T-cell (primary cell): ENCODE measurements at regions not wholly inside any gene's neighbourhood (a gene's known extent, or its start where the extent isn't known, plus 50 kb on each side); places are given as distances from the start of the nearest gene placed in this dataset.

ENCODE experiments used
- ATAC-seq, 4 experiments: fragments of 200-7000 bp in 3 of 4; fragments of 150-1000 bp in 1 of 4; cut with Tn5 transposase; replicated peaks in 1 of 4; 1 replicate in 3 of 4; 2 replicates in 1 of 4; pipeline ENCODE4 v1.10.0; 2021; ENCODE audit warnings: moderate library complexity in 3 of 4, mild to moderate bottlenecking in 2 of 4, moderate number of reproducible peaks in 1 of 4
- CTCF ChIA-PET, 2 donors: fragments of 300-600 bp; sonication (Branson Sonifier 250); formaldehyde crosslinking; loops; one replicate each; lab custom pipeline; 2022; ENCODE audit warnings: antibody characterized with exemption in 2 of 2; lab: Charles Lee
- POLR2A ChIA-PET, 2 donors: fragments of 300-600 bp; sonication (Branson Sonifier 250); formaldehyde crosslinking; loops; one replicate each; lab custom pipeline; 2022; ENCODE audit warnings: antibody characterized with exemption in 2 of 2; lab: Charles Lee
- DNase-seq, 35 experiments: peaks; one replicate each; pipeline versions ENCODE4 v3.0.0 to v3.0.0-alpha.2; 2013 to 2023
- H3K27ac ChIP-seq: one replicate; pipeline ENCODE4 v1.5.1; 2013; ENCODE audit warnings: low read length
- H3K27me3 ChIP-seq, 2 experiments: replicated peaks in 1 of 2; 1 replicate in 1 of 2; 2 replicates in 1 of 2; pipeline versions ENCODE4 v1.6.1 to v1.7.0; 2013; ENCODE audit warnings: low read length in 1 of 2, mixed read lengths in 1 of 2; ENCODE audit not compliant: control insufficient read depth in 2 of 2, insufficient read depth in 2 of 2; ENCODE audit errors: extremely low read depth in 1 of 2
- H3K36me3 ChIP-seq, 2 donors: 1 replicate in 1 of 2; 2 replicates in 1 of 2; pipeline versions ENCODE4 v1.6.1 to v1.7.0; 2013; ENCODE audit warnings: low read length in 1 of 2; ENCODE audit not compliant: control insufficient read depth in 2 of 2, insufficient read depth in 1 of 2; ENCODE audit errors: extremely low read depth in 1 of 2
- H3K4me1 ChIP-seq, 2 experiments: 1 replicate in 1 of 2; 2 replicates in 1 of 2; pipeline versions ENCODE4 v1.6.1 to v1.7.0; 2013; ENCODE audit warnings: low read length in 2 of 2, mixed read lengths in 1 of 2; ENCODE audit not compliant: insufficient read depth in 2 of 2, control insufficient read depth in 1 of 2; ENCODE audit errors: extremely low read depth in 1 of 2
- H3K4me3 ChIP-seq, 2 donors: 1 replicate in 1 of 2; 2 replicates in 1 of 2; pipeline versions ENCODE4 v1.5.1 to v1.7.0; 2013; ENCODE audit warnings: mild to moderate bottlenecking in 2 of 2, low read length in 1 of 2, moderate library complexity in 1 of 2; ENCODE audit not compliant: control insufficient read depth in 1 of 2; ENCODE audit errors: extremely low read depth in 1 of 2
- H3K9me3 ChIP-seq: 2 replicates; pipeline ENCODE4 v1.7.0; 2013
- H3K27ac Mint-ChIP-seq, 2 donors: one replicate each; pipeline ENCODE4 v1.8.0; 2020 to 2021; ENCODE audit warnings: mild to moderate bottlenecking in 2 of 2, mixed read lengths in 2 of 2
- H3K27me3 Mint-ChIP-seq, 2 donors: one replicate each; pipeline ENCODE4 v1.8.0; 2021 to 2022; ENCODE audit warnings: mixed read lengths in 2 of 2
- H3K36me3 Mint-ChIP-seq: one replicate; pipeline ENCODE4 v1.8.0; 2021; ENCODE audit warnings: mixed read lengths
- H3K4me1 Mint-ChIP-seq, 3 donors: one replicate each; pipeline ENCODE4 v1.8.0; 2020 to 2022; ENCODE audit warnings: mixed read lengths in 3 of 3, mild to moderate bottlenecking in 1 of 3
- H3K4me3 Mint-ChIP-seq, 3 donors: one replicate each; pipeline ENCODE4 v1.8.0; 2020 to 2022; ENCODE audit warnings: mild to moderate bottlenecking in 3 of 3, mixed read lengths in 3 of 3, moderate library complexity in 3 of 3
- H3K9me3 Mint-ChIP-seq, 3 donors: one replicate each; pipeline ENCODE4 v1.8.0; 2020 to 2022; ENCODE audit warnings: mixed read lengths in 3 of 3
- WGBS: methylation state at CpG from one replicate; pipeline ENCODE4 v1.1.5; 2013; ENCODE audit warnings: missing lambda C conversion rate; ENCODE audit not compliant: insufficient coverage; 5-methylcytosine and 5-hydroxymethylcytosine counted together

GRCh38 chr4:145427991-145428390 is 53.7 kb upstream of the SMAD1 start:
- Histone ChIP-seq H3K4me1 (no peaks in the 10 kb centered on the region), H3K9me3 (no peaks in the 10 kb centered on the region), H3K36me3 (no peaks in the 10 kb centered on the region), H3K27ac (no peak overlapping the region), H3K27me3 (no peaks in the 10 kb centered on the region), H3K4me3 (no peak overlapping the region)
- no CpG with 5 or more reads among the region's 3 CpGs for WGBS
- peaks cover 0 to 10% (median 7%) of the 10 kb centered on the region in 3 donors for H3K9me3 Mint-ChIP-seq
- CTCF ChIA-PET: no interaction called here
- no peaks in the 10 kb centered on the region for H3K4me1 Mint-ChIP-seq
- ATAC-seq (no peak), DNase-seq (no peak)
- no peak overlapping the region for H3K4me3 Mint-ChIP-seq
- POLR2A ChIA-PET: no interaction called here
- peaks cover 0 to 5% of the 10 kb centered on the region in 2 donors for H3K27me3 Mint-ChIP-seq
- H3K36me3 Mint-ChIP-seq: no peaks in the 10 kb centered on the region
- H3K27ac Mint-ChIP-seq: no peak overlapping the region

- H3K27me3 ChIP-seq: no peaks in the 10 kb centered on the region
- ChIA-PET POLR2A (interaction anchor here in 1 of 2 donors (1.1 kb wide), 1 partner anchor 11 kb away, joined by 3 read pairs; no protein-coding TSS in a partner anchor), CTCF (no interaction called here)
- ATAC-seq (no peak), DNase-seq (no peak)
- Mint-ChIP-seq H3K27me3 (peaks cover 0 to 5% of the 10 kb centered on the region in 2 donors), H3K36me3 (no peaks in the 10 kb centered on the region), H3K4me3 (no peak overlapping the region), H3K27ac (no peak overlapping the region), H3K9me3 (peaks cover 0 to 7% (median 5%) of the 10 kb centered on the region in 3 donors), H3K4me1 (no peaks in the 10 kb centered on the region)
- H3K36me3 ChIP-seq: no peaks in the 10 kb centered on the region
- no CpG with 5 or more reads among the region's 2 CpGs for WGBS
- H3K4me3 ChIP-seq: no peak overlapping the region
- no peaks in the 10 kb centered on the region for H3K4me1 ChIP-seq
- H3K27ac ChIP-seq: no peak overlapping the region
- H3K9me3 ChIP-seq: no peaks in the 10 kb centered on the region
These were observed 54.4 kb upstream of the SMAD1 start for GRCh38 chr4:145427221-145427620.

- no peaks in the 10 kb centered on the region for H3K4me1 ChIP-seq
- H3K27me3 ChIP-seq: no peaks in the 10 kb centered on the region
- no peaks in the 10 kb centered on the region for H3K4me1 Mint-ChIP-seq
- H3K27ac Mint-ChIP-seq: no peak overlapping the region
- WGBS: 100% methylated on average over 1 of the region's 5 CpGs
- no peak overlapping the region for H3K4me3 ChIP-seq
- H3K9me3 ChIP-seq: no peaks in the 10 kb centered on the region
- H3K9me3 Mint-ChIP-seq: peaks cover 0 to 7% (median 5%) of the 10 kb centered on the region in 3 donors
- peaks cover 0 to 5% of the 10 kb centered on the region in 2 donors for H3K27me3 Mint-ChIP-seq
- no peaks in the 10 kb centered on the region for H3K36me3 Mint-ChIP-seq
- ATAC-seq (no peak), DNase-seq (no peak)
- CTCF ChIA-PET: no interaction called here
- H3K4me3 Mint-ChIP-seq: no peak overlapping the region
- no peak overlapping the region for H3K27ac ChIP-seq
- POLR2A ChIA-PET: no interaction called here
- H3K36me3 ChIP-seq: no peaks in the 10 kb centered on the region
These were observed 58.5 kb upstream of the SMAD1 start for GRCh38 chr4:145423017-145423708.

- ChIA-PET CTCF (no interaction called here), POLR2A (no interaction called here)
- H3K27me3 ChIP-seq: no peaks in the 10 kb centered on the region
- no peak overlapping the region for H3K27ac ChIP-seq
- no peaks in the 10 kb centered on the region for H3K36me3 ChIP-seq
- Mint-ChIP-seq H3K27me3 (peaks cover 2 to 3% of the 10 kb centered on the region in 2 donors), H3K36me3 (no peaks in the 10 kb centered on the region), H3K4me3 (no peak overlapping the region), H3K4me1 (no peaks in the 10 kb centered on the region), H3K9me3 (peaks cover 0 to 7% (median 5%) of the 10 kb centered on the region in 3 donors), H3K27ac (no peak overlapping the region)
- H3K4me3 ChIP-seq: no peak overlapping the region
- WGBS: 100% methylated on average over 1 of the region's 2 CpGs
- ATAC-seq (no peak), DNase-seq (no peak)
- H3K4me1 ChIP-seq: no peaks in the 10 kb centered on the region
- no peaks in the 10 kb centered on the region for H3K9me3 ChIP-seq
These were observed 60.9 kb upstream of the SMAD1 start for GRCh38 chr4:145420595-145421214.

GRCh38 chr4:145418739-145419138 is 62.9 kb upstream of the SMAD1 start:
- no peak for DNase-seq
- H3K27me3 ChIP-seq: no peaks in the 10 kb centered on the region
- no peaks in the 10 kb centered on the region for H3K9me3 ChIP-seq
- no peaks in the 10 kb centered on the region for H3K4me1 ChIP-seq
- Mint-ChIP-seq H3K9me3 (peaks cover 0 to 2% (median 0%) of the 10 kb centered on the region in 3 donors), H3K27me3 (peaks cover 2 to 11% of the 10 kb centered on the region in 2 donors), H3K4me1 (no peaks in the 10 kb centered on the region), H3K27ac (no peak overlapping the region), H3K36me3 (no peaks in the 10 kb centered on the region), H3K4me3 (no peak overlapping the region)
- ChIA-PET CTCF (no interaction called here), POLR2A (no interaction called here)
- 55% methylated on average over 2 of the region's 4 CpGs for WGBS
- H3K36me3 ChIP-seq: no peaks in the 10 kb centered on the region
- no peak overlapping the region for H3K27ac ChIP-seq
- ATAC-seq: no peak
- no peak overlapping the region for H3K4me3 ChIP-seq

GRCh38 chr4:145417348-145418130 is 64.1 kb upstream of the SMAD1 start:
- H3K27me3 Mint-ChIP-seq: peaks cover 2 to 11% of the 10 kb centered on the region in 2 donors

More at GRCh38 chr4:145417348-145418130, 64.1 kb upstream of the SMAD1 start:
- ATAC-seq (no peak), DNase-seq (no peak)
- Mint-ChIP-seq H3K27ac (no peak overlapping the region), H3K9me3 (no peaks in the 10 kb centered on the region), H3K4me1 (no peaks in the 10 kb centered on the region), H3K36me3 (no peaks in the 10 kb centered on the region), H3K4me3 (no peak overlapping the region)
- no peaks in the 10 kb centered on the region for H3K9me3 ChIP-seq
- H3K4me3 ChIP-seq: no peak overlapping the region
- POLR2A ChIA-PET: no interaction called here
- WGBS: no CpG with 5 or more reads among the region's 5 CpGs
- no peaks in the 10 kb centered on the region for H3K4me1 ChIP-seq
- no peak overlapping the region for H3K27ac ChIP-seq
- no peaks in the 10 kb centered on the region for H3K36me3 ChIP-seq
- CTCF ChIA-PET: no interaction called here
- no peaks in the 10 kb centered on the region for H3K27me3 ChIP-seq
